Fibroblast of the aortic adventitia (primary cell): ENCODE measurements at regions not wholly inside any gene's neighbourhood (a gene's known extent, or its start where the extent isn't known, plus 50 kb on each side); places are given as distances from the start of the nearest gene placed in this dataset.

Experiments
- DNase-seq: peaks from one replicate; pipeline ENCODE4 v3.0.0-alpha.2; 2010; ENCODE audit warnings: low read depth
- H3K4me3 ChIP-seq: 2 replicates; pipeline ENCODE4 v1.5.1; 2011; ENCODE audit warnings: low read depth, mild to moderate bottlenecking, control low read depth, low read length, moderate library complexity
- TF ChIP-seq, protein P1 (sequence below): IDR thresholded peaks from 2 replicates; pipeline ENCODE4 v1.5.1; 2011; ENCODE audit warnings: mild to moderate bottlenecking, low read length, control low read depth, inconsistent platforms; ENCODE audit not compliant: insufficient read depth

DNA sequence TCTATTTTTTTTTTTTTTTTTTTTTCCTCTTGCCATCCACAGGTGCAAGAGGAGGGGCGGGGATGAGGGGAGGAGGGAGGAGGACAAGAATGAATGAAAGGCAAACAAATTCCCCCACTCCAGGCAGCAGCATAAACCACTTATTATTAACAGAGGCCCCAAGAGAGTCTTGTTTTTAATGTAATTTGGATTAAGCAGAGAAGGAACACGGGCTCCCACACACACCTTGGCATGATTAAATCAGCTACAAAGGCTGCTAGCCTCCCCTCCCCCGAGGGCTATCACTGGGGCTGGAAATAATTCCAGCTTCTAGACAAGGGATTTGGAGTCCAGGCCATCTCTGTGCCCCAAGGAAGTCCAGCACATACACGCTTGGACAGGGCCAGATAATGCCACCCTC lies 93.4 kb upstream of the DRD2 start:
- TF ChIP-seq, protein P1, sequence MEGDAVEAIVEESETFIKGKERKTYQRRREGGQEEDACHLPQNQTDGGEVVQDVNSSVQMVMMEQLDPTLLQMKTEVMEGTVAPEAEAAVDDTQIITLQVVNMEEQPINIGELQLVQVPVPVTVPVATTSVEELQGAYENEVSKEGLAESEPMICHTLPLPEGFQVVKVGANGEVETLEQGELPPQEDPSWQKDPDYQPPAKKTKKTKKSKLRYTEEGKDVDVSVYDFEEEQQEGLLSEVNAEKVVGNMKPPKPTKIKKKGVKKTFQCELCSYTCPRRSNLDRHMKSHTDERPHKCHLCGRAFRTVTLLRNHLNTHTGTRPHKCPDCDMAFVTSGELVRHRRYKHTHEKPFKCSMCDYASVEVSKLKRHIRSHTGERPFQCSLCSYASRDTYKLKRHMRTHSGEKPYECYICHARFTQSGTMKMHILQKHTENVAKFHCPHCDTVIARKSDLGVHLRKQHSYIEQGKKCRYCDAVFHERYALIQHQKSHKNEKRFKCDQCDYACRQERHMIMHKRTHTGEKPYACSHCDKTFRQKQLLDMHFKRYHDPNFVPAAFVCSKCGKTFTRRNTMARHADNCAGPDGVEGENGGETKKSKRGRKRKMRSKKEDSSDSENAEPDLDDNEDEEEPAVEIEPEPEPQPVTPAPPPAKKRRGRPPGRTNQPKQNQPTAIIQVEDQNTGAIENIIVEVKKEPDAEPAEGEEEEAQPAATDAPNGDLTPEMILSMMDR, result no peak
- H3K4me3 ChIP-seq, result no peak overlapping the region
- DNase-seq, result no peak

DNA sequence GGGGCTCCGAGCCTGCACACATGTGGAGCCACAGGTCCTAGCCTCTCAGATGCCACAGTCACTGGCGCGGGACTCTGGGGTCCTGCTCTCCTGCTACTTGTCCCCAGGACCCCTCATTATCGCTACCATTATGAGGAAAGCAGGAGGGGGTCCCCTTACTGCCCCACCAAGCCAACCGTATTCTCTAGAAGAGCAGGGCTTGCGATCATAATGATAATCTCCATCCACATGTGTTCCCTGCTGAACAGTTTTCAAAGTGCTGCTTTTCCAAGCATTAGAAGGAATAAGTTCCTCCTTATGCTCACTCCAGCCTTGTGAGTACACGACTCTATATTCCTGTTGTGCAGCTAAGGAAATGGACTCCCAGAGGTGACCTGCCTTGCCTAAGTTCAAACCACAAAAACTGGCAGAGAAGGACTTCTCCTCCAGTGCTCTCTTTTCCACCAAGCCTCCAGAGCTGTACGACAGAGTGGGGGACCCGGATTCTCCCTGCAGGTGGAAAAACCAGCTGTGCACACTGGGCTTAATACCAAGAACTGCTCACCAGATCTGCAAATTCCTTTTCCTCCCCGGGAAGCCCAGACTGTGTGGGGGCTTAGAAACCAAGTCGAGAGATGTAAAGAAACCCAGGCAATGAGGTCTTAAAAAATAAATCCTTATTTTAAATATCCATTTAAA lies 92.8 kb upstream of the DRD2 start:
- TF ChIP-seq, protein P1, result no peak
- DNase-seq, result no peak
- H3K4me3 ChIP-seq, result no peak overlapping the region

DNA sequence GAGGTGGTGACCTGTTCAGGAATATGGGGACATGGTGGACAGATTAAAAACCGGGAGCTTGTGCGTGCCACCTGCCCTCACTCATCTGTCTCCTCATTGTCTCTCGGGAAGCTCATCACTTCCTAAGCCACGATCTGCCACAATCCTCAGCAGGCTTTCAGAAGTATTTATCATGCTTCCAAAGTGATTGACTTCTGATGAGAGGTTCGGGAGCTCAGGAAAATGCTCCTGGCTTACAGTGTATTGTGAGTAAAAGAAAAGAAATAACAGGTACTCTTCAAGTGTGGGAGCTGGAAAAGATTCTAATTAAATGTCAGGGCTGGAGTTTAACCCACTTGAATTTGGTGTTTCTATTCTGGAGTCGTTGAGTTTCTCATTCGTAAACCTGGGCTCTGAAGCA lies 91.9 kb upstream of the DRD2 start:
- no peak for DNase-seq
- TF ChIP-seq, protein P1, result no peak
- H3K4me3 ChIP-seq, result no peak overlapping the region

DNA sequence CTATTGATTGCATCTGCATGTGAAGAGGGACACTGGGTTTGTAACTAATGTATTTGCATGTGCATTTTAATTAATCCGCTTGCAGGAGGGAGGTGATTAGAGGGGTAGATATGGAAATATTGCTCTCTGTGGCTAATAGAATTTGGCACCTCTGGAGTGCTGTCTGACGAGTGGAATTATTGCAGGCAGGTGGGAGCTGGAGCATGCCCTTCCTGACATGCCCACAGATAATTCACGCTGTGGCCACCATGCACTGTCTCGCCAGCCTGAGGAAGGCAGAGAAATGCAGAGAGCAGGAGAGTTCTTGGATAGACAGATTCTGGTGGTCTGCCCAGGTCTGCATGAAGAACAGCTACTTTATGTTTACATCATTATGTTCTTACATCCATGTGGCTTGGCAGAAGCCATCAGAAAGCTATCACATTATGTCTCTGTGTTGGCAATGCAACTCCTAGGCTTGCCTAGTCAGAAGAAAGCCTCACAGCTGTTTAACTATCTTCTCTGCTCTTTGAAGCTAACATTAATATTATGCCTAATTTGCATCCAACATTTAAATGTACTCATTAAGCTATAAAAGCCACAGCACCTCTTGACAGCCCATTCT lies 89.4 kb upstream of the DRD2 start:
- no peak for DNase-seq
- H3K4me3 ChIP-seq, result no peak overlapping the region
- TF ChIP-seq, protein P1, result no peak

DNA sequence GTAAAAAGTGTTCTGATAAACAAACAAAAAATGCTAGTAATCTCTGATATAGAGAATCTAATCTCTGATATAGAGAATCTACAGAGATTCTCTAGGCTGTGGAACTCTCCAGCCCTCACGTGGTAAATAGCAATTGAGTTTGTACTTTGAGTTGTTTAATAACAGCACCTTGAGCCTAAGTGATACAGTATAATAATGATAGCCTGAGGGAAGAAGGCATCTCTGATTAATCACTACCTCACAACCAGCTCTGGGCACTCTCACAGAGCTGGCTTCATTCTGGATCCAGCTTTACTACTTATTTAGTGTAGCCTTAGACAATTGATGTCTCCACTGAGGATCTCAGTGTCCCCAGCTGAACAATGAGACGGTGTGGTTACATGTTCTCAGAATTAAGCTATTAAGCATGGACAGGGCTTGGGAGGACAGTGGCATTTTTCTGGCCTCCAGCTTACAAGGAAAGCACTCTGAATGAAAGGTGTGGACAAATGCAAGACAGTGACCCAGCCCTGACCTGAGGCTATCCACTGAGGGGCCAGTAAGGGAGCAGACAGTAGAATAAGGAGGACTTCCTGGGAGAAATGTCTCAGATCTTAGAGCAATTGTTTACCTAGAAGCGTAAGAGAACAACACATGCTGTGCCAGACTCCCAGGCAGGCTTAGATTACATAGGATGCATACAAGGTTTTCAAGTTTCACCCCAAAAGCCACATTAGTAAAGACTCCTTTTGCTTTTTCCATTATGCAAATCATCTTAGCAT lies 88.7 kb upstream of the DRD2 start:
- no peak for DNase-seq
- H3K4me3 ChIP-seq, result no peak overlapping the region
- TF ChIP-seq, protein P1, result no peak

DNA sequence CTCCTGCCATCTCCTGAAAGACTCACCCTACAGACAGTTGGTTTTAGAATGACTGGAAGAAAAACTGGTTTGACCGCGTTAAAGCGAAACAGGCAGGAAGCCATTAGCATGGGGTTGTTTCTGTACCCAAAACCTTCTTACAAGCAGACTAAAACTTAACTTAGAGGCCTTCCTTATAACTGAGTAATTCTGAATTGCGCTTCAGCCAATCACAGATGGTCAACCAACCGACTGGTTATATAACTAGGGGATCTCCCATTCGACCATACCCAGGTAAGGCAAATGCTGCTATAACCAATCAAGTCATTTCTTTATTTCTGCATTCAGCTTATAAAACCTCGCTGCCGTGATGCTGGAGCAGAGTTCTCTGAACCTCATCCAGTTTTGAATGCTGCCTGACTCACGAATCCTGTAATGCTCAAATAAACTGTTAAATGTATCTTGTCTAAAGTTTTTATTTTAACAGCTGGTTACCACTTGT lies 87.8 kb upstream of the DRD2 start:
- no peak overlapping the region for H3K4me3 ChIP-seq
- TF ChIP-seq, protein P1, result no peak
- DNase-seq, result no peak
